ENCODE measurements at regions not wholly inside any gene's neighbourhood (a gene's known extent, or its start where the extent isn't known, plus 50 kb on each side); places are given as distances from the start of the nearest gene placed in this dataset.

DNA sequence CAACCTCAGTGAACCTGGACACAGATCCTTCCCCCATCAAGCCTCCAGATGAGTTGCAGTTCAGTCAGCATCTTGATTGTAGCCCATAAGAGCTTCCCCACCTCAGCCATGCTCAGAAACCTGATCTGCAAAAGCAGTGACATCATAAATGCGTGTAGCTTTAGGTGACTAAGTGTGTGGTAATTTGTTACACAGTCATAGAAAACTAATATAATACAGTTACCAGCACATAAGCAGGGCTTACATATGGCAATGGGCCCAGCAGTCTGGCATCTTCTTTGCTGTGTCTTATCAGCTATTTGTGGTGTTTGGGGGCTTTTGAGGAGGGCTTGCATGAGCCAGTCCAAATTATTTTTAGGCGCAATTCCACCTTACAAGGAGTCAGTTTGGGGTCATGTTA lies 807.0 kb downstream of the SLC4A3 start:
- TF ChIP-seq, protein P1, sequence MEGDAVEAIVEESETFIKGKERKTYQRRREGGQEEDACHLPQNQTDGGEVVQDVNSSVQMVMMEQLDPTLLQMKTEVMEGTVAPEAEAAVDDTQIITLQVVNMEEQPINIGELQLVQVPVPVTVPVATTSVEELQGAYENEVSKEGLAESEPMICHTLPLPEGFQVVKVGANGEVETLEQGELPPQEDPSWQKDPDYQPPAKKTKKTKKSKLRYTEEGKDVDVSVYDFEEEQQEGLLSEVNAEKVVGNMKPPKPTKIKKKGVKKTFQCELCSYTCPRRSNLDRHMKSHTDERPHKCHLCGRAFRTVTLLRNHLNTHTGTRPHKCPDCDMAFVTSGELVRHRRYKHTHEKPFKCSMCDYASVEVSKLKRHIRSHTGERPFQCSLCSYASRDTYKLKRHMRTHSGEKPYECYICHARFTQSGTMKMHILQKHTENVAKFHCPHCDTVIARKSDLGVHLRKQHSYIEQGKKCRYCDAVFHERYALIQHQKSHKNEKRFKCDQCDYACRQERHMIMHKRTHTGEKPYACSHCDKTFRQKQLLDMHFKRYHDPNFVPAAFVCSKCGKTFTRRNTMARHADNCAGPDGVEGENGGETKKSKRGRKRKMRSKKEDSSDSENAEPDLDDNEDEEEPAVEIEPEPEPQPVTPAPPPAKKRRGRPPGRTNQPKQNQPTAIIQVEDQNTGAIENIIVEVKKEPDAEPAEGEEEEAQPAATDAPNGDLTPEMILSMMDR (IDR thresholded peaks at IDR 0.05 in 8 of 11, conservative IDR thresholded peaks at IDR 0.05 in 3 of 11), result no peak
- no peak for TF ChIP-seq POLR2AphosphoS5 (IDR thresholded peaks at IDR 0.05)
